ENCODE measurements at regions not wholly inside any gene's neighbourhood (a gene's known extent, or its start where the extent isn't known, plus 50 kb on each side); places are given as distances from the start of the nearest gene placed in this dataset.

DNA sequence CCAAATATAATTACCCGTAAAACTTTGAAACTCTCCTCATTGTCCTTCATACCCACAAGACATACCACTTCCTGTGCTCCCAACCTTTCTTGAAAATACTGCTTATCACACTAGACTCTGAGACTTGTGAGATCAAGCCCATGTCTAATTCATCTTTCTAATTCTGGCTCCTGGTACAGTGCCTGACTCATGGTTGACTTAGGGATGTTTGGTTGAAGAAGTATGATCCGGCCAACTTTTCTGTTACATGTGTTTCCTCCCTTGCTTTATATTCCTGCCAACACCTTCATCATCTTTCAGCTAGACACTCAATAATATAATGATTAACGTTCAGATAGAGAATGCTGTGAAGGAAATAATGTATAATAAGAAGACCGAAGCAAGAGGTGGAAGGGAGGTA, 58.2 kb downstream of the MEX3B start:
- DNase-seq = no peak

DNA sequence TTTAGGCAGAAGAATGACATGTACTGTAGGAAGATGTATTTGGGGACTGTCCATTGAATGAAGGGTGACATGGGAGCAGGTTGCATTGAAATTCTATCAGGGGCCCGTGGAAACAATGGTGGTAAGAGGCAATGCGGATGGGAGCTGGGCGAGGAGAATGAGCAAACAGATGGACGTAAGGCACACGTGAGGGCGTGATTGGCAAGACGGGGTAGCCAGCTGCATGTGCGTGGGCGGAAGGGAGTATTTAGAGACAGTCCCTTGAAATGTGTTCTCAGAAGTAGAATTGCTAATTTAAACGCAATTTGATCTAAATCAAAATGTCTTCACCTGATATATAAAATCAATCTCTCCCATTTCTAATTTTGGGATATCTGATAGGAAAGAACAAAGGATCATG, 62.3 kb downstream of the MEX3B start:
- no peak for DNase-seq

DNA sequence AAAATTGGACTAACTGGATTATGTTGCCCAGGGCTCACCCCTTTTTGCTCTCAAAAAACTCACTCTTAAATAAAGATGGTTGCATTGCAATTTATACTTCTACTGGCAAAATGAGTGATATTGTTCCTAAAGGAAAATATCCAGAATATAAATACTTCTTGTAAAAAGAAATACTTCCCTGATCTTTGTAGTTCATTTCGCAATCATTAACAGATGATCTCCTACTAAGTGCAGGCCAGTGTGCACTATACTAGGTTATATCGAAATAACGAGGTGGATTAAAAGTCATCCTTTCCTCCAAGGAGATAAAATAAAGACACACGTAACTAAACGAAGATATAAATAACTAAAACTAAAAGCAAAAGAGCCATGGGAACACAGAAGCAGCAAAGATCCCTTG, 63.0 kb downstream of the MEX3B start:
- DNase-seq = no peak

DNA sequence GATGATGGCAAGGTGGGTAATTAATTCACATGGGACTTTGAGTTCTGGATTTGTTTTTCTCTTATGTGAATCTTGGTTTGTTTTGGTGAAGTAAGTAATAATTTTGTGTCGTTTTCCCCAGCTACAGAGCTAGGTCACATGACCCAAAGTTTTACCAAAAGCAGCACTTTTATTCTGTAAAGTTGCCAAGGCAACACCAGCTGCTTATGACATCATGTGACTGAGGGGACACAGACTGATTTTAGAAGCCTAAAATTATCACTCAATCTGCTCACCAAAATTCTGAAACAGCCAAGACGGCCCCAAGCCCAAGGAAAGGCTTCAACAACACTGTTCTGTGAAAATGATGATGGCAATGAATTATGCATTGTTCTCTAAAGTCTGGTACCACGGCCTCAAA, 63.9 kb downstream of the MEX3B start:
- DNase-seq = no peak

DNA sequence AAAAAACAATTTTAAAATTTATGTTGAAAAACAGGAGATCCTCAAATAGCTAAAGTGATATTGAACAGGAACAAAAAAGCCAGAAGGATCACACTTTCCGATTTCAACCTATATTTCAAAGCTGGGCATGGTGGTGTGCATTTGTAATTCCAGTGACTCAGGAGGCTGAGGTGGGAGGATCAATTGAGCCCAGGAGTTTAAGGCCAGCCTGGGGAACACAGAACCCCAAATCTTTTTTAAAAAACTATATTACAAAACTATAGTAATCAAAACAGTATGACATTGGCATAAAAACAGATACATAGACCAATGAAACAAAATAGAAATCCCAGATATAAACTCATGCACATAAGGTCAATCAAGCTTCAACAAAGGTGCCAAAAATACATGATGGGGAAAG, 68.4 kb downstream of the MEX3B start:
- DNase-seq = no peak

DNA sequence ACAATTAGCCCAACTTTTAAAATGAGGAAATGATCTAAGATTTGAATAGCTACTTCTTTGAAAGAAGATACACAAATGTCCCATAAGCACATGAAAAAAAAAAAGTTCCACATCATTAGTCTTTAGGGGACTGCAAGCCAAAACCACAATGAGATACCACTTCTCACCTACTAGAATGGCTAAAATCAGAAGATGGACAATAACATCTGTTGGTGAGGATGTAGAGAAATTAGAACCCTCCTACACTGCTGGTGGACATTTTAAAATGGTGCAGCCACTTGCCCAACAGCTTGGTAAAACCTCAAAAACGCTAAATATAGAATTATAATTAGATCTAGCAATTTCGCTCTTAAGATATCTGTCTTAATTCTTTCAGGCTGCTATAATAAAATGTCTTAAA, 77.1 kb downstream of the MEX3B start:
- no peak for DNase-seq

DNA sequence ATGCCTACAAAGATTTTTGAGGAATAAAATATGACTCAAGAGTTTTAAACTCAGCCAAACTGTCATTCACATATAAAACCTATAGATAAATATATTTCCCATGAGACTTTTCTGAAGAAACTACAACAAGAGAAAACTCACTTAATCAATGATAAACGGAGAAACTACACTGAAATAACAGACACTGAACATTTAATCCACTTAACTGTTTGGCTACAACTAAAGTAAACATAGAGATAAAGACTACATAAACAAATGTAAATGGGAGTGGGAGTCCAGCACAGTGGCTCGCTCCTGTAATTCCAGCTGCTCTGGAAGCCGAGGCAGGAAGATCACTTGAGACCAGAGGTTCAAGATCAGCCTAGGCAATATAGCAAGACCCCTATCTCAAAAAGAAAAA, 79.2 kb downstream of the MEX3B start:
- no peak for DNase-seq

DNA sequence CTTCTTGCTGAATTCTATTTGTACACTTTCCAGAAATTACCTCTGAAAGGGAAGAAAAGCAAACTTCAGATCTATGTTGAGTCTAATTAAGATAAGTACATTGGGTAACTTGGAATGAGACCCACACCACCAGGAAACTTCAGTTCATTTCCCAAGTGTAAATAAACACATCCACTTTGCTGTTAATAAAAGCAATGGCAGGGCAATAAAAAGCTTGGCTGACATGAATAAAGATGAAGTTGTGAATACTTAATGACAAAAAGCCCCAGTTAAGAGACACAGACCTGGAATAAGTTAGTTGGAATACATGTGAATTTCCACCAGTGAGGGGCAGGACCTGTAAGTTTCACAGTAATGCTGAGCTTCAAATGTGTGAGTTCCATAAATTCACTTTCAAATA, 83.3 kb downstream of the MEX3B start:
- no peak for DNase-seq

DNA sequence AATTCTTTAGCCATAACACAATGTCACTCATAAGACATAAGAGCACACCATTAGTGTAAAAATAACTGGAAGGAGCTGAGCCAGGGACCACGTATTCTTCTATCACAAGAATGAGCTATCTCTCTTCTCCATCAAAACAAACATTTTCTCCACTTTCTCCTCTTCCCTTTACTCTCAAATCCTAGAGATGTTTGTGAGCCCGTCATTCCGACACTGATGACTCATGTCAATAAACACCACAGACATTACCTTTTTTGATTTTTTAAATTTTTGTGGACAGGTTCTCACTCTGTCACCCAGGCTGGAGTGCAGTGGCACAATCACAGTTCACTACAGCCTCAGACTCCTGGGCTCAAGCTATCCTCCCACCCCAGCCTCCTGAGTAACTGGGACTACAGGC, 86.6 kb downstream of the MEX3B start:
- DNase-seq = no peak

DNA sequence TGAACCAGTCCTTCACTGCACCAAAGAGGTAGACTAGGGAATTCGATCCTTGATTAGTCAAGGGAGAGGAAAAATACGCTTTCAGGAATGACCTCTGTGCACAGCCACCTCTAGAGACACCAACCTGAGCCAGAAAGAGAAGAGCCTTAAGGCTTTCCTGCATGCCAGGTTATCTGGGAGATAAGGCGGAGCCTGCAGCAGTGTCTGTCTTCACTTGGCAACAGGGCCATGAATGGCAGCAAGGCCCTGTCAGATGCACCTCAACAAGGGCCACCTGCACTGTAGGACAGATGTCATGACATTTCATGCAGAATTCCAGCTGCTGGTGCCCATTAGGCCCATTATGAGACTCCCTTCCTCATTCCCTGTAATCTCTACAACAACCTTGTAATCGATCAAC, 88.1 kb downstream of the MEX3B start:
- no peak for DNase-seq

DNA sequence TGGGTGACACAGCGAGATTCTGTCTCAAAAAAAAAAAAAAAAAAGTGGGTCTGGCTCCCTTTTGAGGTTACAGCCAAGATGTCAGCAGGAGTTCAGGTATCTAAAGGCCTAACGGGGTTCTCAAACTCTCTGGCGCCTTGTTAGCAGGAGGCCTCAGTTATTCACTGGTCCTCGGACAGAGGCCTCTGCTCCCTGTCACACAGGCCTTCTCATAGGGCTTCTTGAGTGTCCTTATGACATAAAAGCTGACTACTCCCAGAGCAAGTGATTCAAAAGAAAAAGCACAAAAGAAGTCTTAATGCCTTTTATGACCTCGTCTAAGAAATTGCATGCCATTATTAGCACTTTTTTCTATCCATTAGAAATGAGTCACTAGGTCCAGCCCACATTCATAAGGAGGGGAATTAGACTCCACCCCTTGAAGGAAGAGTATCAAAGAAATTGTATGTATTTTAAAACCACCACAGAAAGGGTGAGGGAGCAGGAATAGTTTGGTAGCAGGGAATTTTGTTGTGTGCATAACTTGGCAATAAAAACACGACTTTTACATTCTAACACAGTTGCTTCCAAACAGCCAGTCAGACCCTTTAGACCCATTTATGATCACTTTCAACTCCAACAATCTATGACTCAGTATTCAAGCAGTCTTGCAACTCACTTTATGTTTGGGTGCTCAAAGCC, 90.3 kb downstream of the MEX3B start:
- DNase-seq = no peak

DNA sequence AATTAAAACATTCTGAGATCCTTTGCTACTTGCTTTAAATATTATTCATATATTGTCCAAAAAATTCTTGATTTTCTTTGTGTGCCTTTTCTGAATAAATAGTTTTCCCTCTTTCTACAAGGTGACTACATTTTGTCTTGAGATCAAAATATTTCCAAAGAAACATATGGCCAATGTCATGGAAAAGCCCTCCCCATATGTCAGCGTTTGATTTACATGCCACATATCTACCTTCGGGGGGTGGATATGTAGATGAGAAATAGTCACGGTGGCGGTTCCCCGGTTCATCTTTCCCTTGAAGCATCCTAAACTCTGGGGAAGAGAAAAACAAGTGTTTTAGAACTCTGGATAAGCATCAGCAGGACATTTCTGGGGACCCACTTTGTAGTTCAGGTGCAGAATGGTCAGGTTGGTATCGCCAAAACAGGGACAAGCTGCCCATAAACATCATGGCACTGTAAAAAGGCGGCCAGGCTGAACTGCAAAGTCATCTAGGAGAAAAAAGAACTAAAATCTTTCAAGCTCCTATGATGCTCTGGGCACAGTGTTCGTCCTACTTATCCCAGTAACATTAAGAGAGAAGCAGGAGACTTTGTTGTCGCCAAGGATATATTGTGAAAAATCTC, 91.5 kb downstream of the MEX3B start:
- DNase-seq = no peak

DNA sequence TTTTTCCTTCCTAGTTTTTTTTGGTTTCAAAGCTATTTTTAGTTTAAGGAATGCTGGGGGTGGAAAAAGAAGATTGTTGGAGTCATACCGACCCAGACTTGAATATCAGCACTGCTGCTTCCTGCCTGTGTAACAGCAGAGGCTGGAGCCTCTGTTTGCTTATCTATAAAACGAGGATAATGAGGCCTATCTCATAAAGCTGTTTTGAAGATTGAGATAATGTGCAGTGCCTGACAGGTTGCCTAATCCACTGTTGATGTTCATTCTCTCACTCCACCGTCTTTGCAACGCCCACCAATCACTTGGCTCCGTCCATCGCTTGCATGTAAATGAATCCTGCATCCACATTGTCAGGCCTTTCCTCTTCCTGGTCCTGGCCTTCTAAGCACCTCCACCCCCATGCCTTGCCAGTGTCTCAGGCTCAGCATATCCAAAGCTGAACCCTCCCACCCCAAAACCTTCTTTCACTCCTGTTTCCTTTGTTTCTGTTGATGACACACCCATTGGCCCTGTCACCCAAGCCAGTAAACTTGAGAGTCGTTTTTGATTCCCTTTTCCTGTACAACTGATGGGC, 94.9 kb downstream of the MEX3B start:
- no peak for DNase-seq

DNA sequence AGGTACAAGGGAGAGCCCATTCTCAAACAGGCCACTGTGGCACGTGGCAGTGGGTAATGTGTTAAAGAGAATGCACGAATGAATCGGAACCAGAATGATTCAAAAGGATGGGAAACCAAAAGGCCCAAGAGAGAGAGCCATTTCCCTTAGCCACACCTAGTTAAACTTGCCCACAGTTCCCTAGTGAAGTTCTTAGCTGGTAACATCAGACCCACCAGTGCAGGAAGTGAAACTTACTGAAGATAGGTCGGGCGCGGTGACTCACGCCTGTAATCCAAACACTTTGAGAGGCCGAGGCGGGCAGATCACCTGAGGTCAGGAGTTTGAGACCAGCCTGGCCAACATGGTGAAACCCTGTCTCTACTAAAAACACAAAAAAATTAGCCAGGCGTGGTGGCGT, 97.1 kb downstream of the MEX3B start:
- peak; percentile 15 for DNase-seq

DNA sequence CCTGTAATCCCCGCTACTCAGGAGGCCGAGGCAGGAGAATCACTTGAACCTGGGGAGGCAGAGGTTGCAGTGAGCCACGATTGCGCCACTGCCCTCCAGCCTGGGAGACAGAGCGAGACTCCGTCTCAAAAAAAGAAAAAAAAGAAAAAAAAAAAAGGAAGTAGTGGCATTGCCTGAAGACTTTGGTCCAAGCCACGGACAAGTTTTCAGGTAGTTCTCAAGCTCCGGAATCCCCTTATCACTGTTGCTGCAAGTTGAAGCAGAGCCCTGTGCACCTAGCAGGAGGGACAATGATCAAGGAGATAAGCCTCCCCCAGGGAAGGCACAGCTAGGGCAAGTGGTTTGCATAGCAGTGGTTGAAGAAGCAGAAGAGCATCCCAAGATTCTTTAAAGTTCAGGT, 97.6 kb downstream of the MEX3B start:
- no peak for DNase-seq

DNA sequence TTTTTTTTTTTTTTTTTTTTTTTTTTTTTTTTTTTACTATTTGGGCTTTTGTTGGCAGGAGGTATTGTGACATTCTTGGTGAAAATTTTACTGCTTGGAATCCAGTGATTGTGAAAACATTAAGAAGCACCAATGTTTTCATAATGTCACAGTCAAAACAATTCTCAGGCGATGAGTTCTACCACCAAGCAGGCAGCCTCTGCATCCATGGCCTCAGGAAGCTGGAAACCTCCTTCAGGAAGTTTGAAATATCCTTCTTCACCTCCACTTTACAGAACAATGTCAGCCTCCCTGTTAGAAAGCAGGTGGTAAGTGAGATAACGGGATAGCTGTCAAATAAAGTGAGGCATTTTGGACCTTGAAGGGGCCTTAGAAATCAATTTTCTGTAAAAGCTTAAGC, 98.3 kb downstream of the MEX3B start:
- DNase-seq = peak; percentile 4 to 13

DNA sequence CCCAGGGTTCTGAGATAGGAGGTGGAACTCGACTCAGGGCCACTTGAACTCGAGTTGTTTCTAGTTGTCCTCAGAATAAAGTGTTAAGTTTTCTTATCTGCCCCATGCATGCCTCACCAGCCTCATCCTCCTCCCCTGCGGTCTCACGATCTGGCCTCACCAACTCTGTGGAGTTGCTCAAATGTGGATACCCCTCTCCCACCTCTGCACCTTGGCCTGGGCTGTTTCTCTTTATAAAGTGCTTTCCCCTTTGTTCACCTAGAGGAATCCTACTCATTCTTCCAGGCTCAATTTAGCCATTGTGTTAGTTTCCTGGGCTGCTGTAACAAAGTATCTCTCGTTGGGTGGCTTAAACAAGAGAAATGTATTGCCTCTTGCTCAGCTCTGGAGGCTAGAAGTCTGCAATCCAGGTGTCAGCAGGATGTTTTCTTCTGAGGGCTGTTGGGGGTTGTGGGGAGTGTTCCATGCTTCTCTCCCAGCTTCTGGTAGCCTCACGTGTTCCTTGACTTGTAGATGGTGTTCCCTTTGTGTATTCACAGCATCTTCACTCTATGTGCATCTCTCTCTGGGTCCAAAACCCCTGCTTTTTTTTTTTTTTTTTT, 100.7 kb downstream of the MEX3B start:
- no peak for DNase-seq

DNA sequence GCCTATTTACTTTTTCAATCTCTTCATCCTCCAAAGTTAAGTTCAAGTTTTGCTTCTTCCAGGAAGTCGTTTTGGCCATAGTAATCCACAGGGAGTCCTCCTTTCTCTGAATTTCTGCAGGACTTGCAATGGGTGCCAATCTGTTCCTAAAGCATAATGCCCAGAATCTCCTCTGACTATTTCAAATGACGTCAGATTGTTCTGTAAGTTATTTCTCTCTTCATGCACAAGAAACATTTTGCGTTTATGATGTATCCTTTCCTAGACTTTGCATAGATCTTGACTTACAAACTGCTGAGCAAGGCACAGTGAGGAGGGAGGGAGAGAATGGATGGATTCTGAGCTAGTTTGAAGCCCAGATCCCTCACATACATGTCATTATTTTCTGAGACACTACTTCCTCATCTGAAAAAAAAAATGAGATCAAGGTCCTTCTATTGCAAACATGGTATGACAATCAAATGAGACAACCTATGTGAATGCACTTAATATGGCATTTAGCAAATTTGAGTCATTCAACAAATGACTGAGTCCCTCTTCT, 103.1 kb downstream of the MEX3B start:
- DNase-seq = no peak

DNA sequence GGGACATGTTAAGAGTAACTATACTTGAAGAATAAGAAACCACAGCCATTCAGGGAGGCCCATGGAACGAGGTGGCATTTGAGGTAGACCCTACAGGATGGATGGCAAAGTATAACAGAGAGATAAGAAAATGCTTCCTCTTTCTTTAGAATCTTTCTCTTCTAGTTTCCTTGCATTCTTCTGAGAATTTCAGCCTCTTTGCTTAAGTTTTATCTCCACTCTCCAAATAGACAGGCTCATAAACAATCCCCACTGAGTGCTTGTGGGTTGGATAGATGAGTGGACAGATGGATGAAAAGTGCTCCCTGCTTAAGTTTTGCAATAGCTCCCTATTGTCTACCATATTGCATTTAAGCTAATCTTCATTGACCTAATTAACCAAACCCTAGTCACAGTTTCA, 103.7 kb downstream of the MEX3B start:
- no peak for DNase-seq

DNA sequence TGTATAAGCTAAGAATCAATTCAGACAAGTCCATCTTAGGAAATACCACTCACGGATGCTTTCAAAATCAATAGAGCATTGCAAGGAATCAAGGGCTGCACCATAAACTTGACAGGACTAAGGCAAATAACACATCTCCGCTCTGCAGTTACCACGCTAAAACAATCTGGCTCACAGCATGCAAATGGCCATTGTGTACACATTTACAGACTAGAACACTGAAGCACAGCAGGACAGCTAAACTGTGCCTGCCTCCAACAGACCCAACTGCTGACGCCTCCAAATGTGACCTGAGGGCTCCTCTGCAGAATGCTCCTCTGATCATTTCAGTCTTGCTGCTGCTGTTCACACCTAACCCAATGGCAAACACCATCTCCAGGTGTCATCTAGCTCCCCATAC, 104.3 kb downstream of the MEX3B start:
- DNase-seq = no peak

DNA sequence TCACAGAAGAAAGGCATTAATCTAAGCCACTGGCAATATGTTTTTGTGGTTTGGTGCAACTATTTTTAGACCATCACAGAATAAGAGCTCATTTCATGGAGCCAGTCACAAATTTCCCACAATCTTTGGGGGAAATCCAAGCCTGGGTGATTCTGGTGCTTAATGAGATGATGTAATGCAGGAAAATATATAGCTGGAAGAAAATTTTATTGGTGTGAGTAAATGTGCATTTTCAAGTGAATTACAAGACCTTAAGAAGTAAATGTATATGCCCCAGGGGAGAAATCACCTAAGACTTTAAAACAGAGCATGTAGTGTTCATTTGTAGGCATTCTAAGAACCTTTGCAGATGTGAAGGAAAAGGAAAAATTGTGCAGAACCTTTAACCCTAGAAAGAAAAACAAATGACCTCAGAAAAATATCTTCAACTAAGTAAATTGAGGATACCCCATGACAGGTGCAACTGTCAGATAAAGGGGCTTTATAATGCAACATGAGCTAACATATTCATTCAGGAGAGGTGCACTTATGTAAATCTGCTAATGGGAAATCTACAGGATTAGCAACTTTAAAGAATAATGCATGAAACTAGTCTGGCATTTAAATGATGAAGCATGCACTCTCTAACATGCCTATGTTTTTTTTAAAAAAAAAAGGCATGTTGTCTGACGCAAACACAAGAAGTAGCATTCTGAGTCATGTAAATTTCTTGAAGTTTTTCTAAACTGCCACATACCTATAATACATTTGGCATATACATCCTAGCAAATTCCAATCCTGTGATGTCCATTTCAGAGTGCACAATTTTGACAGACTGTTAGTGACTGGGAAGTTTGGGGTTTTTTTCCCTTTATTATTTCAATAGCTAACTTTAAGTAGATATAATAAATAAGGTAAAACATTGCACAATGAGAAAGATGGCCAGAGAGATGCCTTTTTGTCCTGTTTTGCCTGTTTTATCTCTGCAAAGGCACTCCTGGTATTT, 105.1 kb downstream of the MEX3B start:
- peak in 1 of 2 donors; percentile 28 for DNase-seq

DNA sequence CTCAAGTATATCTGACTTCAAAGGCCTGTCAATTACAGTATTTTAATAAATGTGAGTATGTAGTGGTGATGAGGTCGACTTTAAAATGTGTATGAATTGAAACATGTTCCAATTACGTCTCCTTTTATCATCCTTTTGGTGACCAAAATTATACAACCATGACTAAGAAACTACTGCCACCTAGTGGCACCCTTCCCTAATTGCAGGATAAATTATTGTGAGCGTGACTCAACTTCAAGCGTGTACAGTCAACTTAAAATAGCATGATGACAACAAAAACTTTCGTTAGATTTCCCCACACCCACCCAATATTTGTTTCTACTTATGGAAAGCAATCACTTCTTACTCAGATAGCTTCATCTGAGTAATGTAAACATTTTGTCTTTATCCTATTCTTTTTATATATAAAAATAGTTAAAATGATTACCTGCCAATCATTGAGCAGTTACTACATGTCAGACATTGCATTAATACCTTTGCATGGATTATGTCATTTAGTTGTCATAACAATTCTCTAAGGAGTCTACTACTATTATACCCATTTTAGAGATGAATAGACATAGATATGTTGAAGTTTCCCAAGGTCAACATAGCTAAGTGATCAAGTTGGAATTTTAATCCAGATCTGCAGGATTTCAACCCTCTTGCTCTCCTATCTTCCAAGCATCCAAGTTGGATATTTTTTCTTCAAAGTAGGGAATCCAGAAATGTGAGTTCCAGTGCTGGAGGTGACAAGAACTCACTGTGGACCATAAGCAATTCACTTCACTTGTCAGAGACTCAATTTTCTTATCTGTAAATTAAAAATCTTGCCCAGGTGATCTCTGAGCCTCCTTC, 106.0 kb downstream of the MEX3B start:
- peak; percentile 47 to 78 for DNase-seq

Measured in inflammatory macrophage treated with lipopolysaccharide for 1 hour (primary cell).